ENCODE measurements at regions not wholly inside any gene's neighbourhood (a gene's known extent, or its start where the extent isn't known, plus 50 kb on each side); places are given as distances from the start of the nearest gene placed in this dataset.

DNA sequence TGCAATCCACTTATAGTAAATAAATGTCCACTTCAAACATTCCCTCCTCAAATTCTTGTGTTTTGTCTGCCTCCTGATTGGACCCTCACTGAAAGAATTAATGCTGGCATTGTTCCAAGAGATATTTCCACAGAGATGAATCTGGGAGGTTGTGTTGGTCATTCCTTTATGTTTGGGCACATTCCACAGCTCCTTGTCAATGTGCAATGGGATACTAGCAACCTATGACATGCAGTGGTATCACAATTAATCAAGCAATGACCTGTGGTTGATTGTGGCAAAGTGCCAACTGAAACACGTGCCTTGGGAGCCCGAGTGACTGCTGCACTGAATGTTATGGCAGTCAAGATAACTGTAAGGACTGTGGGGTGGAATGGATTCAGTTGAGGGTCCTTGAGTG is 55.0 kb upstream of the SNRPN start:
- Histone ChIP-seq H2BK5ac (ENCODE audit: insufficient read length, low read length) (no peak overlapping the region), H3K9me3 (ENCODE audit: control insufficient read depth, low read depth, low read length) (peaks cover 30% of the 10 kb centered on the region), H3K23ac (ENCODE audit: insufficient read length, low read depth, low read length) (no peak overlapping the region), H3K27me3 (ENCODE audit: insufficient read depth, low read length) (no peaks in the 10 kb centered on the region), H4K20me1 (ENCODE audit: control insufficient read depth, insufficient read depth, insufficient read length) (no peaks in the 10 kb centered on the region), H3K79me1 (ENCODE audit: insufficient read depth, low read depth, low read length, poor library complexity, severe bottlenecking) (no peaks in the 10 kb centered on the region), H3K56ac (ENCODE audit: insufficient read length, low read depth, low read length) (no peak overlapping the region), H2BK120ac (ENCODE audit: low read depth, low read length, poor library complexity, severe bottlenecking) (no peak overlapping the region), H2AFZ (ENCODE audit: low read length) (no peak overlapping the region), H3K4me1 (ENCODE audit: insufficient read depth, low read length) (peaks cover 3% of the 10 kb centered on the region), H2BK15ac (ENCODE audit: low read depth, low read length) (no peak overlapping the region), H4K8ac (replicated peaks; ENCODE audit: insufficient read length, low read depth, low read length) (no peak overlapping the region), H3K23me2 (ENCODE audit: insufficient read length, low read depth, low read length, poor library complexity, severe bottlenecking) (no peaks in the 10 kb centered on the region), H3K79me2 (ENCODE audit: insufficient read depth, low read length) (no peaks in the 10 kb centered on the region), H3K18ac (ENCODE audit: insufficient read length, low read depth, low read length) (peak overlapping the region; percentile 15), H3K14ac (ENCODE audit: insufficient read depth, low read length) (no peak overlapping the region), H2AK5ac (ENCODE audit: insufficient read length, low read length) (peak overlapping the region; percentile 70), H2BK20ac (ENCODE audit: low read depth, low read length, poor library complexity, severe bottlenecking) (no peak overlapping the region), H3K27ac (ENCODE audit: insufficient read length, low read depth, low read length) (peak overlapping the region; percentile 92), H4K91ac (ENCODE audit: insufficient read length, low read depth, low read length) (peak overlapping the region; percentile 38), H4K5ac (ENCODE audit: insufficient read length, low read depth, low read length) (no peak overlapping the region), H2BK12ac (ENCODE audit: insufficient read length, low read depth, low read length) (no peak overlapping the region), H3K4me2 (ENCODE audit: insufficient read depth, insufficient read length, low read length) (no peak overlapping the region), H3T11ph (ENCODE audit: low read length) (no peak overlapping the region), H3K4ac (ENCODE audit: low read depth, low read length) (no peak overlapping the region), H3K9ac (ENCODE audit: extremely low read depth, insufficient read length, low read length) (no peak overlapping the region)
- no CpG with 5 or more reads among the region's 2 CpGs for WGBS (ENCODE audit: extremely low coverage, insufficient read length, low lambda C conversion rate)
- no peaks in the 10 kb centered on the region; the same call in none of the 2 replicates for H3K27me3 Mint-ChIP-seq (ENCODE audit: low read depth)
- no peak overlapping the region for H3K4me3 Mint-ChIP-seq
- peak overlapping the region; percentile 71 to 98 (median 94); a peak in 6 of 7 replicates for H3K27ac Mint-ChIP-seq
- TF ChIP-seq, protein P1, sequence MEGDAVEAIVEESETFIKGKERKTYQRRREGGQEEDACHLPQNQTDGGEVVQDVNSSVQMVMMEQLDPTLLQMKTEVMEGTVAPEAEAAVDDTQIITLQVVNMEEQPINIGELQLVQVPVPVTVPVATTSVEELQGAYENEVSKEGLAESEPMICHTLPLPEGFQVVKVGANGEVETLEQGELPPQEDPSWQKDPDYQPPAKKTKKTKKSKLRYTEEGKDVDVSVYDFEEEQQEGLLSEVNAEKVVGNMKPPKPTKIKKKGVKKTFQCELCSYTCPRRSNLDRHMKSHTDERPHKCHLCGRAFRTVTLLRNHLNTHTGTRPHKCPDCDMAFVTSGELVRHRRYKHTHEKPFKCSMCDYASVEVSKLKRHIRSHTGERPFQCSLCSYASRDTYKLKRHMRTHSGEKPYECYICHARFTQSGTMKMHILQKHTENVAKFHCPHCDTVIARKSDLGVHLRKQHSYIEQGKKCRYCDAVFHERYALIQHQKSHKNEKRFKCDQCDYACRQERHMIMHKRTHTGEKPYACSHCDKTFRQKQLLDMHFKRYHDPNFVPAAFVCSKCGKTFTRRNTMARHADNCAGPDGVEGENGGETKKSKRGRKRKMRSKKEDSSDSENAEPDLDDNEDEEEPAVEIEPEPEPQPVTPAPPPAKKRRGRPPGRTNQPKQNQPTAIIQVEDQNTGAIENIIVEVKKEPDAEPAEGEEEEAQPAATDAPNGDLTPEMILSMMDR (conservative IDR thresholded peaks at IDR 0.05), result no peak
- no peak for DNase-seq
- H3K9me3 Mint-ChIP-seq, result peaks cover 78 to 84% of the 10 kb centered on the region in 2 experiments
- peaks cover 29 to 35% of the 10 kb centered on the region in 2 experiments for H3K4me1 Mint-ChIP-seq
- peaks cover 8 to 24% (median 11%) of the 10 kb centered on the region in 3 experiments; a peak in 6 of 7 replicates for H3K36me3 Mint-ChIP-seq (ENCODE audit: insufficient read depth in 1 of 3, low read depth in 3 of 3)

Measured in H9 (cell line).